Stimulated activated CD4-positive, alpha-beta T cell treated with anti-CD3 and anti-CD28 coated beads, Interleukin-1b, Interleukin-23, amount 100 ng/mL, for 24 hours (primary cell): ENCODE measurements at regions not wholly inside any gene's neighbourhood (a gene's known extent, or its start where the extent isn't known, plus 50 kb on each side); places are given as distances from the start of the nearest gene placed in this dataset.

Experiments used
- DNase-seq, 4 experiments: peaks; one replicate each; pipeline ENCODE4 v3.0.0-alpha.2; 2020; ENCODE audit warnings: low read depth in 4 of 4, low spot score in 1 of 4

DNA sequence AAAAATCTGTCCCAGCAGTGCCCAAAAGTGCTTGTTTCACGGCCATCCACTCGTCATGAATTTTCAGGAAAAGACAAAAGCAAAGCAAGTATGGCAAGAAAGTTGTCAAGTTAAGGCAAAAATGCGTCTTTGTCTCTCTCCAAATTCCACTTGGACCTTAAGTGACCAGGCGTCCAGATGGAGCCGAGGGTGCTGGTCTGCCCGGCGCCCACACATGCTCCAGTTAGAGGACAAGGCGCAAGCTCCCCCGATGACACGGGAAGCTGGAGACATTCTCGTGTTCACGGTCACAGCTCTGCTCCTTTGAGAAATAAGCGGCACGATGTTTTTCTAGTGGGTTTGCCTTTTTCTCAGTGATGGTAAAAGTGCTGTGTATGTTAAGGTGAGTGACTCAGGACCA, 219.0 kb downstream of the BRD1 start:
- no peak for DNase-seq

DNA sequence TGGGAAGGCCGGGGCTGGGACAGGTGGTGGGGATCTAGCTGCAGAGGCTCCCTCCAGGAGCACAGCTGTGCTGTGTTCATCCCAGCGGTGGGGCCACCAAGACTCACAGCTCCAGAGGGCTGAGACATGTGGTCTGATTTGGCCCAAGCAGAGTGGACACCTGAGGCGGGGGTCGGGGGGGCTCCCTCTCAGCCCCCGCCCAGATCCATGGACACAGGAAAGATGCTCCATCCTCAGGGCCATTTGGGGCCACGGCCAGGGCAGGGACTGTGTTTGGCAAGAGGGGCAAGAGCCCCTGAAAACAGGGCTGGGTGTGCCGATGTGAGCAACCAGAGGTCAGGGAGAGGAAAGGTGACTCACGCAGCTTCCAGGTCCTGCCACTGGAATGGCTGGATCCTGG, 219.4 kb downstream of the BRD1 start:
- DNase-seq = no peak

DNA sequence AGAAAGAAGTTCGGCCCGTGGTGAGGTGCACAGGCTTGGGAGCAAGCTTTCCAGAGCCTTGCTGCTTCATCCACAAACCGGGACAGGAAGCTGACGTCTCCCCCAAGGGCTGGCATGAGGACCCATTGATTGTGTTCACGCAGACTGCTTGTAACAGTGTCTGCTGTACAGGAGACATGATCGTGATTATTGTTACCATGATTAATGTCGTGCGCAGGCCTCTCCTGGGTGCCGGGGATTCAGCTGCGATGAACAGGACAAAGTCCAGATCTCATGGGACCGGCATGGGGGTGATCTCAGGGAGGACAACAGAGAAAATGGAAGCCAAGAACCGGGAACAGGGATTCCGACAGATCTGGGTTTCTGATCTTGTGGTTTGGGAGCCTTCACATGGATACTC, 219.9 kb downstream of the BRD1 start:
- DNase-seq = no peak

DNA sequence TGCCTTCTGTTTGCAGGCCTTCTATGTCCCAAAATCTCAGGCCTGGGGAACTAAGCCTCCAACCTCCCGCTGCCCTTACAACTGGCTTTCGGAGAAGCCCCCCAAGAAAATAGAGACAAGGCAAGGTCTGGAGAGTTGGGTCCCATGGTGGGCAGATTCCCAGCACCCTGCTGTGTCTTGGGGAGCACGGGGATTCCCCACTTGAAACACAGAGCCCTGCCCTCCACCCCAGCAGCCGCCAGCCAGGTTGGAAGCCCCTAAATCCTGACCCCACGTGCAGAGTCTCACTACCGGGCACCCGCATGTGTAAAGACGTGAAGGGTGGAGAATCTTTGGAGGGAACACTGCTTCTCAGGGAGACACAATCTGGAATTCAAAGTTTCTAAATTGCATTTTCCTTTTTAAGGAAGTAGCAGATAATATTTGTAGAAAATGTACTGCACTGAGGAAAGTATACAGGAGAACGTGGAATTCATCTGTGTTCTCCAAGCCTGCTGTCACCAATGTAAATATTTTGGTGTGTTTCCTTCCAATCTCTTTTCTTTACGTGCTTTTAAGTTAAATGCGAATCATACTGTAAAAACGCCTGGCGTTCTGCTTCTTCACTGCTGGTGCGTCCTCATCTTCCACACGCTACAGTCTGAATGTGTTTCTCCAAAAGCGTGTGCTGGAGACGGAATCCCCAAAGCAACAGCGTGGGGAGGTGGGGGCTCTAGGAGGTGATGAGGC, 220.9 kb downstream of the BRD1 start:
- DNase-seq = no peak

DNA sequence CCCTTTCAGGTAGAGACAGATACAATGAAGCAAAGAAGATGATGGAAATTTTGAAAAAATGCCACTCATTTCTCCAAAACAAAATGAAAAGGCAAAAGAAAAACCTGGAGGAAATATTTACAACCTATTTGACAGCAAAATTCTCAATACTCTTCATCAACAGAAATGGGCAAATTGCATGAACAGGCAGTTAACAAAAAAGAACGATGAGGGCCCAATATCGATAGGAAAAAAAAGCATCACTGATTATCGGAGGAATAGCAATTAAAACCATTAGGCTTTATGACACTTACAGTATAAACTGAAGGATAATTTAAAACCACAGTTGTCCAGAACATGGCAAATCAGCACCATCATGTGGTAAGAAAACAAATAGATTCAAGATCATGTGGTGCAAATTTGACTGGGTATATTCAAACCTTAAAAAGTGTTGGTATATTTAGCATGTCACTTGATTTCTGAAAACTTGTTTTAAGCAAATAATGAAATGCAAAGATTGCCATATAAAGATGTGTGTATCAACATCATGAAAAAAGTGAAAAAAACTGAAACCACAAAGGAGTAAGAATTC, 222.9 kb downstream of the BRD1 start:
- DNase-seq = no peak

DNA sequence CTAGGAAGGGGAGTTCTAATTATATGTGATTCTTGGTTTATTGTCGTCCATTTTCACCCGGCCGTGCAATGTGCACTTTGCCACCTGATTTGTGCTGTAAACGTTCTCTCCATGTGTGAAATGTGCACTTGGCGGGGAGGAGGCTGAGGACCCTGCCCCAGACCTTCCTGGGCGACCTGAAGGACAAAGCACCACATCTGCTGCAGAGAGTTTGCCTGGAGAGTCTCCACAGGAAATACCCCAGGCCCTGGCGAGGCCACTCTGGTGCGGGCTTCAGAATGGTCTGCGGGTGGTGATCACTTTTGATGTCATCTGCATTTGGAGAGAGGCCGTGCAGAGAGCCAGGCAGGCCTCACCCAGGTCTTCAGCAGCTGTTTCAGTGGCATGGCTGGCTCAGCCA, 224.7 kb downstream of the BRD1 start:
- no peak for DNase-seq

DNA sequence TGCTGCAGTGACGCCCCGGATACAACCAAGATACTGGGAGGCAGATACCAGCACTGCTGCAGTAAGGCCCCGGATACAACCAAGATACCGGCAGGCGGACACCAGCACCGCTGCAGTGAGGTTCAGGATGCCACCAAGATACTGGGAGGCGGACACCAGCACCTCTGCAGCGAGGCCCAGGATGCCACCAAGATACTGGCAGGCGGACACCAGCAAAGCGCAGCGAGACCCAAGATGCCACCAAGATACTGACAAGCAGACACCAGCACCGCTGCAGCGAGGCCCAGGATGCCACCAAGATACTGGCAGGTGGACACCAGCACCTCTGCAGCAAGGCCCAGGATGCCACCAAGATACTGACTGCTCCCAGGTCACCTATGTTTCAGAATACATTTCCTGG, 225.2 kb downstream of the BRD1 start:
- no peak for DNase-seq

DNA sequence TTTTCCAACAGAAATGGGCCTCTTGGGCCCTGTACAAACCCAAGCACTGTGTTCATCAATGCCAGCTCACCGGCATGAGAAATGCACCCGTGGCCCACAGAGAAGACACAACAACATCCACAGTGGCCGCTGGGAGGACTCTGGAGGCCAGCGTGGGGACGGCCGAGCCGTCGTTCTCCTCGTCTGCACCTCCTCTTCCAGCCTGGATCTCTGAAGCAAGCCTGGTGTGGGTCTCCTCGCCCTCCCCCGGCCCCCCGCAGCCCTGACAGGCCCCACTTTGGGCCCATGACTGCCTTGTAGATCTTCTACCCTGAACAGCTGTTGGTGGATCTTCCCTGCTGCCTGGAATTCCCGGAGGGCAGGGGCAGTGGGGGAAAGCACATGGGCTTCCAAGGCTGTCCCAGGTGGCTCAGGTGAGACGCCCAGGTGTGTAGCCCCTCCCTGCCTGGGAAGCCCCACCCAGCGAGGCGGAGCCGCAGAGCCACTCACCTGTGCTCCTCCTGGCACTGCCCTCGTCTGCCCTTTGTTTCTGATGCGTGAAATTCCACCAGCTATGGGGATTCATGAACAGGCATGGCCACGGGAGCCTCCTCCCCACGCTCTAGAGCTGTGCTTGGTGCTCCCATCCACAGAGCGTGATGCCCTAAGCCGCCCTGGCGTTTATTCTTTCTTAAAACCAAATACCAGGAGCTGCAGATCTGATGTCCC, 225.9 kb downstream of the BRD1 start:
- no peak for DNase-seq

DNA sequence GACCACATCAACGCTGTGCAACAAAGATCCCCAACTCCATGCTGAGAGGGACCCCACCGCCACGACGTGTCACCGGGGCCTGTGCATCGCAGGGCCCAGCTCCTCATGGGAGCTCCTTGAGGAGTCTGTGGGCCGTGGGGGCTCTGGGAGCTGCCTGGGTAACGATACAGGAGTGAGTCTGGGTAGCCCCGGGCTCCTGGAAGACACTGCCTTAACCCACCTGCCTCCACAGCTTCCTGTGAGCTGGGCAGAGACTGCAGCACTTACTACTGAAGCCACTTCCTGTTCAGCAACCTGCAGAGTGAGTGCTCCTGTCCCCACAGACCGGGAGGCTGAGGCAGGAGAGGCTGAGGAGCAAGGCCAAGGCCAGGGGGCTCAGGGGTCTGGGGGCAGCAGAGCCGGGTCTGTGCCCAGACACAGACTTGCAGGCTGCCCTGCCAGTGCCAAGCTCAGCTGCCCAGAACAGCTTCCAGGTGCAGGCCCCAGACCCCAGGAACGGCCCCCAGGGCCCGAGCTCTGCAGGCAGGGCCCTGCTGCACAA, 226.7 kb downstream of the BRD1 start:
- DNase-seq = no peak

DNA sequence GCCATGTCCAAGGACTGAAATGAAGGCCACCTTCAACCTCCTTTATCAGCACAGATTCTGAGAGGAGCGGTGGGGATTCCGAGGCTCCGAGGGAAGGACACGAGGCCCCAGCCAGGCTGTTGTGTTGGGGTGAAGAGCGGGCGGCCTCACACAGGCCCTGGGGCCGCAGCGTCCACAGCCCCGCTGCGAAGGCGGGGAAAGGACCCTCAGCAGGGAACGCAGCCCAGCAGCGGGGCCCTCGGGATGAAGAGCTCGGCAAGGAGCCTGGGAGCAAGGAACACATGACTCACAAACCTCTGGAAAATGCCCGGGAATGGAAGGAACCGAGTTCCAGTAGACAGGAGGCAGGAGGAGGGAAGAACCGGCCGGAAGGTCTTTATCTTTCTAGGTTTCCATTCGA, 227.2 kb downstream of the BRD1 start:
- no peak for DNase-seq

DNA sequence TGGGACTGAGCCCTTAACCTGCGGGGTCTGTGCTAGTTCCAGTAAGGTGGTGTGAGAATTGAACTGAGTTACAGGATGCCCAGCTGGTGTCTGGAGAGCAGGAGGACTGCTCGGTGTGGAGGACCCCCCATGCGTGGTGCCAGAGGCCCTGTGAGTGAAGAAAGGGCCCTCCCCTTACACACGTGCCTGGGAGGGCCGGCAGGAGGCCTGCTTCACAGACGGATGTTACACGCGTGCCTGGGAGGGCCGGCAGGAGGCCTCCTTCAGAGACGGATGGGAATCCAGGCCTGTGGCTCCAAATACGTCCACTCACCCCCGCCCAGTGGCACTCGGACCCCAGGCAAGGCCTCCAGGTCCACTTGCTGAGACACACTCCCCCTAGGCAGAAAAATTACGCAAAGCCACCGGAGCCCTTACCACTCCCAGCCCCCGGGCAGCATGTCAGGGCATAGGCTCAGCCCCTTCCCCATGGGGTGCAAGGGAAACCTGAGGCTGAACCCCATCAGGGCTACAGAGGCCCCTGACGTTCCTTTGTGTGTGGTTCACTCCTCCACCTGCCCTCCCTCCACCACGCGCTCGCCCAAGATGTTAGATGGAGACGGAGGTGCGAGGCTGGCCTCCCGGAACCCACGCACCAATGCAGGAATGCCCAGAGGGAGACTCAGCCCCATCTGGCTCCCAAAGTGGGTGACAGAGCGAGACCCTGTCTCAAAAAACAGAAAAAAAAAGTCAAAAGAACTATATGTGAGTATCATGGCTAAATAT, 227.8 kb downstream of the BRD1 start:
- no peak for DNase-seq

DNA sequence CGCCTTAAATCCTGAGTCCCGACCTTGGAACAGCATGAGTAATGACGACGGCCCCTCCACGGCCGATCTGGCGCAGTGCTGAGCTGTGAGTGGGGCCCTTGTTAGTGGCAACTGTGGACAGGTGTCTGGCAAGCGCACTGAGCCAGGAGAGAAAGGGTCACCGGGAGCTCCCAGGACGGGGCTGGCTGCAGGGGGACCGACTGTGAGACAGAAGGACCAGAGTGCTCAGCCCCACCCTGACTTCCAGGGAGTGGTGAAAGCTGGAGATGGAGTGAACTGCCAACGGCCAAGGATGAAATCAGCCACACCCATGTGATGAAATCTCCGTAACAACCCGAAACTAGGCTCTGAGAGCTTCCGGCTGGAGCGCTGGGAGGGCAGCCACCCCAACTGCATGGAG, 228.6 kb downstream of the BRD1 start:
- no peak for DNase-seq

DNA sequence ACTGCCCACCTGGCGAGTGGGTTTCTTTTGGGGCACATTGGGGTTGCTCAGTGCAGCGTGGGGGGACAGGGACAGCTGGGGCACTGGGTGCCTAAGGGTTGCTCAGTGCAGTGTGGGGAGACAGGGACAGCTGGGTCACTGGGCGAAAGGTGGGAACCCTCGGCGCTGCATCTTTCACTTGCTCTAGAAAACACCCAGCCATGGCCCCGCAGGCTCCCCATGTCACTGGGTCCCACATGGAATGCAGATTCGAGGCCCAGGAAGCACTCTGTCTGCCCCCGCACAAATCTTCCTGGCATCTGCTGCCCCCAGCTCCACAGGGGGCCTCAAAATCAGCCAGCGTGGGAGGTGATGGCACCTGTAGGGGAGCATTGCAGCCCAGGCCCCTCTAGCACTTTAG, 229.3 kb downstream of the BRD1 start:
- no peak for DNase-seq

DNA sequence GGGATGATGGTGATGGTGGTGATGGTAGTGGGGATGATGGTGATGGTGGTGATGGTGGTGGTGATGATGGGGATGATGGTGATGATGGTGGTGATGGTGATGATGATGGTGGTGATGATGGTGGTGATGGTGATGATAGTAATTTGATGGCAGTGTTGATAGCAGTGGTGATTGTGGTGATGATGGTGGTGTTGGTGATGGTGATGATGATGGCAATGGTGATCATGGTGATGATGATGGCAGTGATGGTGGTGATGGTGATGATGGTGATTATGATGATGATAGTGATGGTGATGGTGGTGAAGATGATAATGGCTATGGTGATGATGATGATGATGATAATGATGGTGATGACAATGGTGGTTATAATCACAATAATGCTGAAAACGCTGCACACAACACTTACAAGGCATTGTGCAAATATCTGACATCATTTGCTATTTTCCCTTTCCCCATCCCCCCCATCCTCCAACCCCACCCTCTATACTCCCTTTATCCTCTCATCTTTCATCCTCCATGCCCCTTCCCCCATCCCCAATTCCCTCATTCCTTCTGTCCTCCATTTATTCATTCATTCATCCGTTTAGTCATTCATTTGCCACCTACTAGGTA, 230.1 kb downstream of the BRD1 start:
- DNase-seq = no peak

DNA sequence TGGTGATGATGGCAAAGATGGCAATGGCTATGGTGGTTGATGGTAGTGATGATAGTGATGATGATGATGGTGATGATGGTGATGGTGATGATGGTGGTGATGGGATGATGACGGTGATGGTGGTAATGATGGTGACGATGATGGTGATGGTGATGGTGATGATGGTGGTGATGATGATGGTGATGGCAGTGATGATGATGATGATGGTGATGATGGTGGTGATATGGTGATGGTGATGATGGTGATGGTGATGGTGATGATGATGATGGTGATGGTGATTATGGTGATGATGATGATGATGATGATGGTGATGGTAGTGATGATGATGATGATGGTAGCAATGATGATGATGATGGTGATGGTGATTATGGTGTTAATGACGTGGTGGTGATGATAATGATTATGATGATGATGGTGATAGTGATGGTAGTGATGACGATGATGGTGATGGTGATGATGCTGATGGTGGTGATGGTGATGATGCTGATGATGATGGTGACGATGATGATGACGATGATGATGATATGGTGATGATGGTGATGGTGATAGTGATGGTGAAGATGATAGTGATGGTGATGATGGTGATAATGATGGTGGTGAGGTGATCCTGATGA, 232.1 kb downstream of the BRD1 start:
- no peak for DNase-seq

DNA sequence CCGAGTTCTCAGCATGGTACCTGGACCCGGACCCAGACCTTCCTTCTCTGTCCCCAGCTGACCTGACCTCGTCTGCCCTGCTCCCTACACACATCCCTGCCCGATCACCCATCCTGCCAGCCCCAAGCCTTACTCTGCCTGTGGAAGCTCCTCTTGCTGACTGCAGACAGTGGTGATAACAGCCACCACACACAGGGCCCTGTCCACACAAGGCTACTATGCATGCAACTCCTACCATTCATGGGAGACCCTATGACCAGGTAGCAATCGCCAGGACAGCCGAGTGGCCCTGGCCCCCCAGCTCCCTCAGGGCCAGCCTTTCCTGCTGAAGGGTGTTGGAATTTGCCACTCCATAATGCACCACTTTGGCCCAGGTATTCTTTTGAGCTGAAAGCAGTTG, 233.6 kb downstream of the BRD1 start:
- no peak for DNase-seq

DNA sequence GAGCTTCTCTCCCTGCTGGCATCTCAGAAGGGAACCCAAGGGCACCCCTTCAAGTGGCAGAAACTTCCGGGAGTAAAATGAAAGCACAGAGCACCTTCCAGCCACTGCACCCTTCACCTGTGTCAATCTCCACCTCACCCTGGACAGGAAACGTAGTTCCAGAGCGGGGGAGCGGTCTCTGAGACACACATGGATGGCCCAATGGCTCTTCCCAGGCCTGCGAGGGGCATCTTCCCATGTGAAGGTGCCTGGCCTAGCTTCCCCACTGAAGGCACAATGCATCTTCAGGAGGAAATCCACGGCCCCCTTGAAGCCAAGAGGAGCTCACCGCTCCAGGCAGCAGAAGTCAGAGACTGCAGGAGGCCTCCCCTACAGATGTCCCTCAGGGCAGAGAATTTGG, 234.2 kb downstream of the BRD1 start:
- DNase-seq = no peak

DNA sequence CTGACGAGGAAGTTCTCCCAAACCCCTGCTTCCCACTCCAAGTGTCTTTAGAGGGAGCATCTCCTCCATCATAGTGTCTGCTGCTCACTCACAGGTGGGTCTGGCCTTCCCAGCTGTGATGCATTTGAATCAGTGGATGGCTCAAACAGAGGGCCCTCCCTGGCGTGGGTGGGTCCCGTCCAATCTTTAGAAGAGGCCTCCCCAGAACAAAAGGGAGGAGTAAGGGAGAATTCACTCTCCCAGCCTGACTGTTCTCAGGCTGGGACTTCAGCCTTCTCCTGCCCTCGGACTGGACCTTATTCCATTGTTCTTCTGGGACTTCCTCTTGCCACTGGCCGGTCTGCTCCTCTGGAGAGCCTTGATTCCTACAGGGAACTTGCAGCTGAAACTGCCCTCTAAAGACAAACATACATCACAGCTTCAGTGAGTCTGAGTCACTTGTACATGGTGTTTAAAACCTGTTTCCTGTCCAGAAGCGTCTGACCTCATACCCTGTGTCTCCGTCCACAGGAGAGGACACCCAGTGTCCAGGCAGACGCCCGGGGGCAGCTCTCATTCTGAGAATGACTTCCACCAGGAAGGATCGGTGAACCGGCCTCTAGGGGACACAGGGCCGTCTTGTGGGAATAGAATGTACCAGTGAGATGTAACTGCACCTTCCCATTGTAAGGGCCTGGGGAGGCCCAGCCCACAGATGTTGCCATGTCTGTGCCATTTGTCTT, 234.7 kb downstream of the BRD1 start:
- DNase-seq = no peak

DNA sequence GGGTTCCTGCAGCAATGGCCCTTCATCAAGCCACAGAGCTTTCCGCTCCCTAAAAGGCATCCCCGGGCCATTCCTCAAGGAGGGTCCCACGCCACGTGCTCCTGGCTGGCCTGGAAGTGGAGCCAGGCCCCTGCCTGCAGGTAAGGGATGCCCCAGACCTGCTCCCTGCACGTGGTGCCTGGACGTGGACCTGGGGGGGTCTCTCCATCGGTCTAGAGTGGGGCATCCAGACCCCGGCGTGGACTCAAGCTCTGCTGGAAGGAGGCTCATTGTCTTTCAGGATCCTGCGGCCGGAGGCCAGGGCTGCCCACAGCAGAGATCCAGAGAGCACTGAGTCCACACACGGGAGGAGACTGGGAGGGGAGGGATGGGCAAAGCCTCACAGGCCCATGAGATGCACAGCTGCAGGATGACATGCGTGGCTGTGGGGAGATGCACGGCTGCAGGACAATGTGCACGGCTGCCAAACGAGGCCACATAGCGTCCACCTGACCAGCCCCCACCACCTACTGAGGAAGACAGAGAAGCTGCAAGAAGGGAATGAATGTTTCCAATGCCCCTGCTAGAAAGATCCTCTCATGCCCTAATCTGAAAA, 236.7 kb downstream of the BRD1 start:
- DNase-seq = no peak

DNA sequence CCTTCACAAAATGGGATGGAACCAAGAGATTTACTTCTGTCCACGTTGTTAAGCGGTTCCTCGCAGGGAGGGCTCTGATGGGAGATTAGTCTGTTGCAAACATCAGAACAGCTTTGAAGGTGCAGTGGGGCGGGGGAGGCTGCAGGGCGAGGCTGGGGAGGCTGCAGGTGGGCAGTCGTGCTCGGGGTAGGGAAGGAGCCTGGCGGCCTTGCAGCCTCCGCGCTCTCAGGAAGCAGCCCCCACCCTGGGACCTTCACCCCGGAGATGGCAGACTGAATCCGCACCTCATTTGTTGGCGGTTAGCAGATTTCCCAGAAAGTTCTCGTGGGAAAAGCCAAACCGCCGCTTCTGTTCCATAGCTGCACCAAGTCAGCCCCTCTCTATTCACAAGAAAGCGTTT, 237.3 kb downstream of the BRD1 start:
- no peak for DNase-seq
